GM18909 (cell line): ENCODE measurements at regions not wholly inside any gene's neighbourhood (a gene's known extent, or its start where the extent isn't known, plus 50 kb on each side); places are given as distances from the start of the nearest gene placed in this dataset.
"Not testable (repeated sequence)": the region's sequence is repeated elsewhere in the genome, so short reads cannot be mapped to it uniquely, and the experiment has no call there.

Experiments used
- ATAC-seq: cut with Tn5 transposase; IDR thresholded peaks from one replicate; pipeline ENCODE4 v1.9.1; 2021; ENCODE audit warnings: mild to moderate bottlenecking; ENCODE audit not compliant: unreplicated experiment, poor library complexity

- ATAC-seq, result no peak
These were observed 195.0 kb downstream of the GIPC2 start for GRCh38 chr1:78240755-78241154.

GRCh38 chr1:78247079-78247478, 201.3 kb downstream of the GIPC2 start:
- no peak for ATAC-seq

- ATAC-seq, result no peak
These were observed 204.4 kb downstream of the GIPC2 start for GRCh38 chr1:78250201-78250600.

- no peak for ATAC-seq
These were observed 208.8 kb downstream of the GIPC2 start for GRCh38 chr1:78254517-78254916.

- no peak for ATAC-seq
These were observed 209.6 kb downstream of the GIPC2 start for GRCh38 chr1:78255383-78255782.

- ATAC-seq, result no peak
These were observed 210.1 kb downstream of the GIPC2 start for GRCh38 chr1:78255846-78256245.

GRCh38 chr1:78263459-78263858, 217.7 kb downstream of the GIPC2 start:
- no peak for ATAC-seq

- no peak for ATAC-seq
These were observed 218.2 kb downstream of the GIPC2 start for GRCh38 chr1:78263946-78264345.

- no peak for ATAC-seq
These were observed 221.9 kb downstream of the GIPC2 start for GRCh38 chr1:78267513-78268218.

- no peak for ATAC-seq
These were observed 221.2 kb upstream of the PTGFR start for GRCh38 chr1:78269591-78269990.

- ATAC-seq, result not testable (repeated sequence)
These were observed 219.4 kb upstream of the PTGFR start for GRCh38 chr1:78271423-78271822.

GRCh38 chr1:78274814-78275213, 216.0 kb upstream of the PTGFR start:
- ATAC-seq, result no peak

- no peak for ATAC-seq
These were observed 215.3 kb upstream of the PTGFR start for GRCh38 chr1:78275456-78275855.

GRCh38 chr1:78275906-78276685, 214.7 kb upstream of the PTGFR start:
- ATAC-seq, result no peak

- ATAC-seq, result peak; percentile 78
These were observed 213.5 kb upstream of the PTGFR start for GRCh38 chr1:78277253-78277652.

- ATAC-seq, result no peak
These were observed 211.7 kb upstream of the PTGFR start for GRCh38 chr1:78279051-78279450.

- ATAC-seq, result no peak
These were observed 210.1 kb upstream of the PTGFR start for GRCh38 chr1:78280626-78281025.

- no peak for ATAC-seq
These were observed 209.2 kb upstream of the PTGFR start for GRCh38 chr1:78281580-78281979.

- ATAC-seq, result no peak
These were observed 207.1 kb upstream of the PTGFR start for GRCh38 chr1:78283691-78284090.

GRCh38 chr1:78284354-78284753, 206.4 kb upstream of the PTGFR start:
- ATAC-seq, result no peak

- no peak for ATAC-seq
These were observed 204.1 kb upstream of the PTGFR start for GRCh38 chr1:78286686-78287085.

GRCh38 chr1:78289603-78290002, 201.2 kb upstream of the PTGFR start:
- no peak for ATAC-seq
